ENCODE measurements at regions not wholly inside any gene's neighbourhood (a gene's known extent, or its start where the extent isn't known, plus 50 kb on each side); places are given as distances from the start of the nearest gene placed in this dataset.

DNA sequence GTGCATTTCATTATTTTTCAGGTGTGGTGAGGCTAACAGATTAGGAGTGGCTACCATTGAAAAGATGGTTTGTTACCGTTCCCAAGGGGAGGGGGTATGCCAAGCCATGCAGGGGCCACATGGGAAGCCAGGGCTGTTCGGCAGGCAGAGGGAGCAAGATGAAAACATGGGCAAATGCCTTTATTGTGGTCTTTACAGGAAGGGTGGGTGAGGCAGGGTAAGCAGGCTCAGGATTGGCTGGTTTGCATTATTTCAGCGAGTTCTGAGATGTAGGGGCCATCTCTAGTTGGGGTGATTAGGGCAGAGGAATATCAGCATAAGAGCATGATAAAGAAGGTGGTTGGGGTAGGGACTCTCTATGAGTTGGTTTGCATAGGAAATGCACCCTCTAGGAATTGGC lies 117.6 kb downstream of the CCT6B start:
- no peaks in the 10 kb centered on the region for H3K4me1 ChIP-seq (ENCODE audit: insufficient read depth, low read length, poor library complexity, severe bottlenecking)
- CTCF ChIA-PET = no interaction called here
- no peaks in the 10 kb centered on the region for H3K36me3 ChIP-seq (ENCODE audit: insufficient read depth, low read length, poor library complexity, severe bottlenecking)
- intact Hi-C loops (cut with micrococcal nuclease; ENCODE audit: unreplicated experiment) = no loop called here
- no peaks in the 10 kb centered on the region for H3K9me3 ChIP-seq (ENCODE audit: low read depth, low read length, poor library complexity, severe bottlenecking)
- H3K4me3 ChIP-seq (ENCODE audit: low read depth, low read length, poor library complexity, severe bottlenecking) = no peak overlapping the region
- DNase-seq (ENCODE audit: low spot score) = no peak
- BruUV-seq (replicated peaks) = no TSS peak
- TF ChIP-seq, protein P1, sequence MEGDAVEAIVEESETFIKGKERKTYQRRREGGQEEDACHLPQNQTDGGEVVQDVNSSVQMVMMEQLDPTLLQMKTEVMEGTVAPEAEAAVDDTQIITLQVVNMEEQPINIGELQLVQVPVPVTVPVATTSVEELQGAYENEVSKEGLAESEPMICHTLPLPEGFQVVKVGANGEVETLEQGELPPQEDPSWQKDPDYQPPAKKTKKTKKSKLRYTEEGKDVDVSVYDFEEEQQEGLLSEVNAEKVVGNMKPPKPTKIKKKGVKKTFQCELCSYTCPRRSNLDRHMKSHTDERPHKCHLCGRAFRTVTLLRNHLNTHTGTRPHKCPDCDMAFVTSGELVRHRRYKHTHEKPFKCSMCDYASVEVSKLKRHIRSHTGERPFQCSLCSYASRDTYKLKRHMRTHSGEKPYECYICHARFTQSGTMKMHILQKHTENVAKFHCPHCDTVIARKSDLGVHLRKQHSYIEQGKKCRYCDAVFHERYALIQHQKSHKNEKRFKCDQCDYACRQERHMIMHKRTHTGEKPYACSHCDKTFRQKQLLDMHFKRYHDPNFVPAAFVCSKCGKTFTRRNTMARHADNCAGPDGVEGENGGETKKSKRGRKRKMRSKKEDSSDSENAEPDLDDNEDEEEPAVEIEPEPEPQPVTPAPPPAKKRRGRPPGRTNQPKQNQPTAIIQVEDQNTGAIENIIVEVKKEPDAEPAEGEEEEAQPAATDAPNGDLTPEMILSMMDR (conservative IDR thresholded peaks at IDR 0.05; ENCODE audit: low read depth, low read length) = no peak
- no peak for TF ChIP-seq EZH2 (IDR thresholded peaks at IDR 0.05; ENCODE audit: borderline replicate concordance, low read depth, low read length, poor library complexity, severe bottlenecking)
- no peak overlapping the region for H3K27ac ChIP-seq (ENCODE audit: low read depth, low read length, poor library complexity, severe bottlenecking)
- POLR2A ChIA-PET (ENCODE audit: low non-redundant PET) = no interaction called here
- H3K27me3 ChIP-seq (replicated peaks; ENCODE audit: insufficient read depth, low read depth, low read length, poor library complexity) = no peaks in the 10 kb centered on the region

DNA sequence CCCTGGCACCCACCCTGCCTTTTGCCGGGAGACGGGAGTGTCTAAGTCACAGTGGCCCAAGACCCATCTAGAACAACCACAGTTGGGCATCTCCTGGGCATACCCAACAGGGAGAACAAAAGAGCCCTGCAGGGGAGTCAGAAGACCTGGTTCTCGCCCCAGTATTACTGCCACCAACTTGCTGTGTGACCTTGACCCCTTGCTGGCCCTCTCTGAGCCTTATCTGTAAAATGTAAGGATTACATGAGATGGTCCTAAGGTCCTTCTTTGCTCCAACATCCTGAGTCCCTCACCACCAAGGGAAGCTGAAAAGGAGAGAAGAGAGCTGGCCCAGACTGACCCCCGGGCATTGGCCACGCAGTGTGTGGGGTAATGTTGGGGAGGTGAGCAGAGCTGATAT lies 119.0 kb downstream of the CCT6B start:
- H3K36me3 ChIP-seq (ENCODE audit: insufficient read depth, low read length, poor library complexity, severe bottlenecking) = no peaks in the 10 kb centered on the region
- ChIA-PET POLR2A (ENCODE audit: low non-redundant PET) (no interaction called here), CTCF (no interaction called here)
- H3K27ac ChIP-seq (ENCODE audit: low read depth, low read length, poor library complexity, severe bottlenecking) = no peak overlapping the region
- intact Hi-C loops (cut with micrococcal nuclease; ENCODE audit: unreplicated experiment) = no loop called here
- TF ChIP-seq, protein P1 (conservative IDR thresholded peaks at IDR 0.05; ENCODE audit: low read depth, low read length) = no peak
- TF ChIP-seq EZH2 (IDR thresholded peaks at IDR 0.05; ENCODE audit: borderline replicate concordance, low read depth, low read length, poor library complexity, severe bottlenecking) = no peak
- DNase-seq (ENCODE audit: low spot score) = no peak
- no peaks in the 10 kb centered on the region for H3K27me3 ChIP-seq (replicated peaks; ENCODE audit: insufficient read depth, low read depth, low read length, poor library complexity)
- H3K9me3 ChIP-seq (ENCODE audit: low read depth, low read length, poor library complexity, severe bottlenecking) = no peaks in the 10 kb centered on the region
- no TSS peak for BruUV-seq (replicated peaks)
- no peaks in the 10 kb centered on the region for H3K4me1 ChIP-seq (ENCODE audit: insufficient read depth, low read length, poor library complexity, severe bottlenecking)
- no peak overlapping the region for H3K4me3 ChIP-seq (ENCODE audit: low read depth, low read length, poor library complexity, severe bottlenecking)

- CTCF ChIA-PET = no interaction called here
- Histone ChIP-seq H3K36me3 (ENCODE audit: insufficient read depth, low read length, poor library complexity, severe bottlenecking) (no peaks in the 10 kb centered on the region), H3K4me1 (ENCODE audit: insufficient read depth, low read length, poor library complexity, severe bottlenecking) (no peaks in the 10 kb centered on the region), H3K27me3 (replicated peaks; ENCODE audit: insufficient read depth, low read depth, low read length, poor library complexity) (no peaks in the 10 kb centered on the region), H3K4me3 (ENCODE audit: low read depth, low read length, poor library complexity, severe bottlenecking) (no peak overlapping the region), H3K27ac (ENCODE audit: low read depth, low read length, poor library complexity, severe bottlenecking) (no peak overlapping the region), H3K9me3 (ENCODE audit: low read depth, low read length, poor library complexity, severe bottlenecking) (no peaks in the 10 kb centered on the region)
- intact Hi-C loops (cut with micrococcal nuclease; ENCODE audit: unreplicated experiment) = no loop called here
- TF ChIP-seq, protein P1 (conservative IDR thresholded peaks at IDR 0.05; ENCODE audit: low read depth, low read length) = no peak
- TF ChIP-seq EZH2 (IDR thresholded peaks at IDR 0.05; ENCODE audit: borderline replicate concordance, low read depth, low read length, poor library complexity, severe bottlenecking) = no peak
- no TSS peak for BruUV-seq (replicated peaks)
- no peak for DNase-seq (ENCODE audit: low spot score)
- POLR2A ChIA-PET (ENCODE audit: low non-redundant PET) = no interaction called here
These were observed 119.8 kb downstream of the CCT6B start for GRCh38 chr17:34841467-34841866.

All from A673 (cell line).